ENCODE measurements at regions not wholly inside any gene's neighbourhood (a gene's known extent, or its start where the extent isn't known, plus 50 kb on each side); places are given as distances from the start of the nearest gene placed in this dataset.

GRCh38 chr5:147055089-147055826, 176.7 kb upstream of the PPP2R2B start:
- TF ChIP-seq CTCF (conservative IDR thresholded peaks at IDR 0.05; ENCODE audit: low read length) (no peak), EZH2phosphoT487 (IDR thresholded peaks at IDR 0.05; ENCODE audit: borderline replicate concordance, low read depth, low read length) (no peak)
